Peyer's patch (tissue), 4 donors: ENCODE measurements at regions not wholly inside any gene's neighbourhood (a gene's known extent, or its start where the extent isn't known, plus 50 kb on each side); places are given as distances from the start of the nearest gene placed in this dataset.

Experiments
- POLR2A ChIP-seq, 2 donors: fragments of 450-650 bp; IDR thresholded peaks; one replicate each; pipeline ENCODE4 v1.5.1; 2017; ENCODE audit warnings: antibody characterized with exemption in 2 of 2, mild to moderate bottlenecking in 2 of 2, moderate library complexity in 2 of 2
- TF ChIP-seq, protein P1 (sequence below), 6 experiments: fragments of 450-650 bp in 4 of 6; fragments of 200-600 bp in 2 of 6; sonication (generic) in 1 of 6; IDR thresholded peaks; one replicate each; pipeline ENCODE4 v1.5.1; 2017 to 2019; ENCODE audit warnings: antibody characterized with exemption in 6 of 6, mild to moderate bottlenecking in 3 of 6, moderate library complexity in 1 of 6

DNA sequence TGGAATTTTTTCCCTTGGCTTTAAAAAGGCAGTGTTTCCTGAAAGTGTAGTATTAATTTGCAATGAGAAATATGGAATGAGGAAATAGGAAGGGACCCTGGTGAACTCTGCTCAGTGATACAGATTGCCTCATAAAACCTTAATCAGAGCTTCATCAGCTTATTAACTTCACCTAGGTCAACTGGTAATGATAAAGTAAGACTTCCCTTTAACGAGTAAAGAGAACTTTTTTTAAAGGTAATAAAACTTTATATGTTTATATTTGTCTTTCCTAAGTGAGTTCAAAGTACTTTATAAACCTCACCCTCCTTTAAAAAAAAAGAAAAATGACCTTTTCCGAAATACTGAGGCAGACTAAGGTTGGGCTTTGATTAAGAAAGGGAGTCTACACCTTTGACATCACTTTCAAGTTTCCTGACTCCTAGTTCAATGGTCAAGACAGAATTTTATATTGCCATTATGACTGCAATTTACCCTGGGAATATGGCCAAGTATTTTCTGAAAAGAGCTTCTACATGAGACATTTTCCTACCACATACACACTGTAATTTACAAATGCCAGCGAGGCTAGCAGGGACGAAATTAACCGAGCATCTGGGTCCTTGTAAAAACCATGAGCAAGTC, 706.3 kb upstream of the TENM3 start:
- TF ChIP-seq, protein P1, sequence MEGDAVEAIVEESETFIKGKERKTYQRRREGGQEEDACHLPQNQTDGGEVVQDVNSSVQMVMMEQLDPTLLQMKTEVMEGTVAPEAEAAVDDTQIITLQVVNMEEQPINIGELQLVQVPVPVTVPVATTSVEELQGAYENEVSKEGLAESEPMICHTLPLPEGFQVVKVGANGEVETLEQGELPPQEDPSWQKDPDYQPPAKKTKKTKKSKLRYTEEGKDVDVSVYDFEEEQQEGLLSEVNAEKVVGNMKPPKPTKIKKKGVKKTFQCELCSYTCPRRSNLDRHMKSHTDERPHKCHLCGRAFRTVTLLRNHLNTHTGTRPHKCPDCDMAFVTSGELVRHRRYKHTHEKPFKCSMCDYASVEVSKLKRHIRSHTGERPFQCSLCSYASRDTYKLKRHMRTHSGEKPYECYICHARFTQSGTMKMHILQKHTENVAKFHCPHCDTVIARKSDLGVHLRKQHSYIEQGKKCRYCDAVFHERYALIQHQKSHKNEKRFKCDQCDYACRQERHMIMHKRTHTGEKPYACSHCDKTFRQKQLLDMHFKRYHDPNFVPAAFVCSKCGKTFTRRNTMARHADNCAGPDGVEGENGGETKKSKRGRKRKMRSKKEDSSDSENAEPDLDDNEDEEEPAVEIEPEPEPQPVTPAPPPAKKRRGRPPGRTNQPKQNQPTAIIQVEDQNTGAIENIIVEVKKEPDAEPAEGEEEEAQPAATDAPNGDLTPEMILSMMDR (IDR thresholded peaks at IDR 0.05), result no peak
- no peak for TF ChIP-seq POLR2A (IDR thresholded peaks at IDR 0.05)
